Activated CD4-positive, CD25-positive, alpha-beta regulatory T cell treated with anti-CD3 and anti-CD28 coated beads, Interleukin-2, amount 50 U/mL, for 16 hours (primary cell): ENCODE measurements at regions not wholly inside any gene's neighbourhood (a gene's known extent, or its start where the extent isn't known, plus 50 kb on each side); places are given as distances from the start of the nearest gene placed in this dataset.
"Not testable (repeated sequence)": the region's sequence is repeated elsewhere in the genome, so short reads cannot be mapped to it uniquely, and the experiment has no call there.

ENCODE experiments used
- DNase-seq: peaks from one replicate; pipeline ENCODE4 v3.0.0-alpha.2; 2020; ENCODE audit warnings: low read depth, low spot score

- DNase-seq: no peak
These were observed 993.5 kb upstream of the PRKX start for GRCh38 chrX:4706961-4707360.

DNA sequence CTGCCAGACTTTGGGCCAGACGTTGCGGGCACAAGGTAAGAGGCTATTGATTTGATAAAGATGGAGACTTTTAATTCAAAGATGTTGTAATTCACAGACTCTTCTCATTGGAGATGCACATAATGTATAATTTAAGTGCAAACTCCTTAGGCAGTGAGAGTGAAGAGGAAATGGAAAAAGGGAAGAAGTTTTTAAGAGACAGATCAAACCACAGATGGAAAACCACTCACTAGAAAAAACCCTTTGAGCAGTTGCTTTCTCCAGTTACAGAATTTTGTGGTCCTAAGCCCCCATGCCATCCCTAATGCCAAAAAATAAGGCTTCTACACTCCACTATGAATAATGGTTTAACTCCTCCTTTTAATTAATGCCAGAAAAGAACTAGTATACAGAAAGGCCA is 977.1 kb upstream of the PRKX start:
- no peak for DNase-seq

- no peak for DNase-seq
These were observed 969.2 kb upstream of the PRKX start for GRCh38 chrX:4682636-4683035.

DNA sequence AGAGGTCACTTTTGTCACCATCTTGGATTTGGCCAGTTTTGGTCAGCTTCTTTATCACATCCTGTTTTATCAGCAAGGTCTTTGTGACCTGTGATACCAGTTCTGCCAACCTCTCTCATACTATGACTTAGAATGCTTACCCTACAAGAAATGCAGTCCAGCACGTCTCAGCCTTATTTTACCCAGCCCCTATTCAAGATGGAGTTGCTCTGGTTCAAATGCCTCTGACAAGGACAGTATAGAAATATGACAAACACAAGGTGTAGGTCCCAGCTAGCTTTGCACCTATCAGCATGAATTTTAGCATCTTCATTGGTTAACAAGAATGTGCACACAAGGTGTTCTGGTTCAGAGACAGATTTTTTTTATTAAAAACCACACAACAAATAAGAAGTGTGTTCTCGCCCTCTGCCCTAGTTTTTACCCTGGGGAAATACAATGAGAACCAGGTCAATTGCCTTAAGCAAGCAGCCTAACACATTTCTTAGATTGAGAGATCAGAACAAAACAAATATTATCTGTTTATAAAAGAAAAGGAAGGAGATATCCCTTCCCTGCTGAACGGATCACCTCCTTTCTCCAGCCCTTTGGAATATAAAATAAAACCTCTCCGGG is 962.3 kb upstream of the PRKX start:
- no peak for DNase-seq

- no peak for DNase-seq
These were observed 960.8 kb upstream of the PRKX start for GRCh38 chrX:4674028-4674782.

DNA sequence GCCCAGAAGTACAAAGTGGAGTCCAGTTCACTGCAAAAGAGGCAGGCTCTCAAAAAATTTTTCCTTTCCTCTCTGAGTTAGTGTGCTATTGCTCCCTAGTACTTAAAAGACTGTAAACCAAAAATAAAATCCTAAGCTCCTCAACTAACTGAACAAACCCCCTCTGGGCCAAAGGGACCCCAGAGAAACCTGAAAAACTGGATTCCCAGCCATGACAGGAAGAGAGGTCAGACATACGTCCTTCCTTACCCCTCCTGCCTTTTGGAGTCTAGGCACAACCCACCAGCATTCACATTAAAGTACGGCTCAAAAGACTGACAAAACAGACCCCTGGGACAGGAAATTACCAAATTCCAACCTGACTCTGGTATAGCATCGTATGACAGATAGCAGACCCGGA is 957.9 kb upstream of the PRKX start:
- no peak for DNase-seq

DNA sequence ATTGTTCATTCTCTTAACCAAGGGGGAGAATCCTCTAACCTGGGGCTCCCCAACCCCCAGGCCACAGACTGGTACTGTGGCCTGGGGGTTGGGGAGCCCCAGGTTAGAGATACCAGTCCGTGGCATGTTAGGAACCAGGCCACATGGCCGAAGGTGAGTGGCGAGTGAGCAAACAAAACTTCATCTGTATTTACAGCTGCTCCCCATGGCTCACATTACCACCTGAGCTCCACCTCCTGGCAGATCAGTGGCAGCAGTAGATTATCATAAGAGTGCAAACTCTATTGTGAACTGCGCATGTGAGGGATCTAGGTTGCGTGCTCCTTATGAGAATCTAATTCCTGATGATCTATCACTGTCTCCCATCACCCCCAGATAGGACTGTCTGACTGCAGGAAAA is 957.2 kb upstream of the PRKX start:
- no peak for DNase-seq

- DNase-seq: no peak
These were observed 955.5 kb upstream of the PRKX start for GRCh38 chrX:4668802-4669536.

- no peak for DNase-seq
These were observed 949.6 kb upstream of the PRKX start for GRCh38 chrX:4663085-4663484.

DNA sequence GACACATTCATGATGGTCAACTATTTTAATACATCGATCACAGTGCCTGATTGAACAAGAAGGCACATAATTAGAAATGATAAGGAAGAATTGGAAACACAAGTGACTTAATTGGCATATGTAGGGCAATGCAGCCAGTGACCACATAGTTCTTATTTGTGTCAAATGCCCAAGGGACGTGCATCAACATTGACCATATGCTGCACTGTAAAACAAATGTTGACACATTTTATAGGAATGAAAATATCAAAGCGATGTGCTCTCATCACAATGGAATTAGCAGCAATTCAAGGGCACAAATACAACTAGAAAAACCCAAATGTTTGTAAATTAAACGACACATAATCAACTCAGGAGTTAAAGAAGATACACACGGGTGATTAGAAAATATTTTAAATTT is 948.3 kb upstream of the PRKX start:
- DNase-seq: no peak

DNA sequence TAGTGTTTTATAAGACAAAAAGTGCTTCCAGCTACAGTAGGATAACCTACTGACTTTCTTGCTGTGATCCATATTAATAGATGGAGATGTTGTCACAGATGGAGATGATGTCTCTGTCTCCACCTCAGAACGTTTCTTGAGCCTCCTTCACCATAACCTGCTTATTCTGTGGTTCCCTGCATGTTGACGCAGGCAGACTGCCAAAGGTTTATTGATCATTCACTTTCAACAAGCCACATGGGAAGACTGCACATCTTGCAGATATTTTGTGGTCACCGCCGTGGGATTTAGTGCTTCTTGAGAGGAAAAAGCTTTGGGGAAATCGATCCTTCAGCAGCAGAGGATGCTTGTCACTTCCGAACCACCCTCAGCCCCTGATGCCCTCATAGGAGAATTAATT is 943.0 kb upstream of the PRKX start:
- DNase-seq: no peak

DNA sequence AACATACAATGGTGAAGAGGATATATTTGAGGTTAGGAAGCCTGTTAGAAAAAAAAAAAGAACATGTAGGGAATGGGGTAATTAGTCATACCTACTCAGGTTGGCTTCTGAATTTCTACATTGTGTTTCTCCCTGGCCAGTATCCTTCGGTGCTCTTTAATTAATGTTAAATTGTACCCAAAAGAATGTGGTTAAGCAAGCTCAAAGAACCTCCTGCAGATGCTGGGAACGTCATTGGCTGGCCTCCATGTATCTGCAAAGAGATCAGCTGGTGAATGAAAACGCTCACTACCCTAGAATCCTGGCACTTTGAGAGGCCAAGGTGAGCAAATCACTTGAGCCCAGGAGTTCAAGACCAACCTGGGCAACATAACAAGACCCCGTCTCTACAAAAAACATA is 942.3 kb upstream of the PRKX start:
- DNase-seq: no peak

GRCh38 chrX:4642114-4642513 is 928.7 kb upstream of the PRKX start:
- DNase-seq: no peak

DNA sequence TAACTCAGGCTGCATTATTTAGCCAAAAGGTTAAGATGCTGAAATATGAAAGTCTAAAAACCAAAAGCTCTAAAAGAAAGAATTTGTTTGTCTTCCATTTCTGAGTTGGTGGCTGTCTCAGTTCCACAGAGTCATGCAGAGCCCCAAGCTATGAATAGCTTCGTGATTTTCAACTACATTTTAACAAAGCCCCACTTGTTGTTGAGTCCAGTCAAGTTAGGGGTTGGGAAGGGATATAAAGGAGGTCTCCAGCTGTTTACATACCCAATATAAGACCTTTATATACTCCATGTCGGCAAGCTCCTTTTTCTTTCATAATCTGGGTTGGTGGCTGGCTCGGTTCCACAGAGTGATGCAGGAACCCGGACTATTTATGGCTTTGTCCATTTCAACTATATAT is 924.6 kb upstream of the PRKX start:
- no peak for DNase-seq

- no peak for DNase-seq
These were observed 914.0 kb upstream of the PRKX start for GRCh38 chrX:4627414-4627813.

GRCh38 chrX:4622486-4623167 is 909.2 kb upstream of the PRKX start:
- no peak for DNase-seq

DNA sequence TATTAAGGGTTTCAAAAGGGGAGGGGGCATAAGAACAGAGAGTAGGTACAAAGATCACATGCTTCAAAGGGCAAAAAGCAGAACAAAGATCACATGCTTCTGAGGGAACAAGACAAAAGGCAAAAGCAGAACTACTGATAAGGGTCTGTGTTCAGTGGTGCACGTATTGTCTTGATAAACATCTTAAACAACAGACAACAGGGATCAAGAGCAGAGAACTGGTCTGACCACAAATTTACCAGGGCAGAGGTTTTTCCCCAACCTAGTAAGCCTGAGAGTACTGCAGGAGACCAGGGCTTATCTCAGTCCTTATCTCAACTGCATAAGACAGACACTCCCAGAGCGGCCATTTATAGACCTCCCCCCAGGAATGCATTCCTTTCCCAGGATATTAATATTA is 900.2 kb upstream of the PRKX start:
- DNase-seq: not testable (repeated sequence)

DNA sequence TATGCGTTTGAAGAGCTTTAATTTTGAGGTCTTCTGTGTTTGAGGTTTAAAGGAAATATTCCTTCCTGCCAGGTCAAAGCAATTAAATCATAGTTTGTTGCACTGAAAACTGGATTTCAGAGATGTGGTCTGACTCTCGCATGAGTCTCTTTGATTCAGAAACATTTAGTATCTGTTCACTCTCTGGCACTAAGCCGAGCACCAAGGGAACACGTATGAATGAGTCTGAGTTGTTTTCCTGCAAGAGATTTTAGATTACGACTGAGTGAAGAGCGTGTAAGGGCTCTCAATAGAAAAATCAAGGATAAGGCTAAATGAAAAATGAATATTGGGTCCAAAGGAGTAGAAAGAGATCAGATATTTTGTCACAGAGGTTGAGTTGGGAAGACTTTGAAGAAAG is 875.4 kb upstream of the PRKX start:
- DNase-seq: no peak

DNA sequence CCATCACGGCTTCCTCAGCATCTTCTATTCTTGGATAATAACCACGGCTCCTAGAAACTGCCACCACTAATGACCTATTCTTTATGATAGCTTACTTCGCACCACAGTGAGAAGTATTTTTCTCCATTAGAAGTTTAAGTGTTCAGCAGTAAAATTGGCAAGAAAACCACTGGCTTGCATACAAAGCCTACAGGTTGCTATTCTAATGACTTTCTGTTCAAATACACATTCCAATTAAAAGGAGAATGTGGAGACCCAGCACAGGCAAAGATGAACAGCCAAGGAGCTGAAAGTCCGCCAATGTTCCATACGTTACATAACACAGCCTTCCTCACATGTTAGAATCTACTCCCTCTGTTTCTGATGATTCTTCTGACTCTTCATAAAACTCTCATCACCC is 875.0 kb upstream of the PRKX start:
- DNase-seq: no peak

DNA sequence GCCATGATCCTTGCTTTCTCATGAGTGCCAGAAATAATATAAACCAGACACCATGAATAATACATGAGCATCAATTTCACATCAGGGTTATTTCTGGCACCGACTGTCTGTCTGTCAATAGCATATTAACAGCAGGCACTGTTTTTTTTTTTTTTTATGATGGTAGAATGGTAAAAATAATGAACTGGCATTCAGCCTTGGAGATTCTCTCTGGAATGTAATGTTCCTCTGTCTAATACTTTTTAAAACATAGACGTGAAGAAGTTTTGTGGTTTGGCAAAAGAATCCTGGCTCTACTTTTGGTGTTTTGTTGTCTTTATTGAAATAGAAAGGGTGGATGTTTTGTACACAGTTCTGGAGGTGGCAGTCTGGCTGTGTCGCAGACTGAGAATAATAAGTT is 874.6 kb upstream of the PRKX start:
- no peak for DNase-seq

GRCh38 chrX:4579999-4580398 is 866.5 kb upstream of the PRKX start:
- DNase-seq: no peak

- no peak for DNase-seq
These were observed 866.0 kb upstream of the PRKX start for GRCh38 chrX:4579480-4579879.
